ENCODE measurements at regions not wholly inside any gene's neighbourhood (a gene's known extent, or its start where the extent isn't known, plus 50 kb on each side); places are given as distances from the start of the nearest gene placed in this dataset.

GRCh38 chr22:22362311-22362710 lies 117.7 kb downstream of the VPREB1 start:
- H3K27ac Mint-ChIP-seq, result no peak overlapping the region
- Histone ChIP-seq H3K27ac (ENCODE audit: low read depth, low read length) (no peak overlapping the region), H3K9me3 (ENCODE audit: control insufficient read depth, low read length) (no peaks in the 10 kb centered on the region), H3K4me1 (ENCODE audit: control insufficient read depth, insufficient read depth, low read length) (no peaks in the 10 kb centered on the region), H3K27me3 (ENCODE audit: control insufficient read depth, insufficient read depth, low read length, poor library complexity, severe bottlenecking) (peaks cover 86% of the 10 kb centered on the region), H3K4me3 (ENCODE audit: low read length) (no peak overlapping the region), H3K9ac (ENCODE audit: extremely low read depth, low read length, poor library complexity, severe bottlenecking) (no peak overlapping the region), H3K36me3 (ENCODE audit: control insufficient read depth, insufficient read depth, low read length) (no peaks in the 10 kb centered on the region)
- H3K36me3 Mint-ChIP-seq (ENCODE audit: low read depth), result no peaks in the 10 kb centered on the region
- H3K4me3 Mint-ChIP-seq, result no peak overlapping the region
- H3K4me1 Mint-ChIP-seq, result no peaks in the 10 kb centered on the region
- no peak for DNase-seq
- H3K27me3 Mint-ChIP-seq (ENCODE audit: insufficient read depth), result peaks cover 97% of the 10 kb centered on the region
- TF ChIP-seq CTCF (conservative IDR thresholded peaks at IDR 0.05), result no peak
- H3K9me3 Mint-ChIP-seq, result peaks cover 11% of the 10 kb centered on the region

GRCh38 chr22:22362936-22363335 lies 118.3 kb downstream of the VPREB1 start:
- no peak for TF ChIP-seq CTCF (conservative IDR thresholded peaks at IDR 0.05)
- 64 to 65% methylated on average over 5 to 6 of the region's 6 CpGs for WGBS, 2 experiments (ENCODE audit: insufficient coverage in 1 of 2, insufficient read length in 1 of 2)
- H3K27me3 Mint-ChIP-seq (ENCODE audit: insufficient read depth), result peaks cover 98% of the 10 kb centered on the region
- no peak for DNase-seq
- no peaks in the 10 kb centered on the region for H3K36me3 Mint-ChIP-seq (ENCODE audit: low read depth)
- H3K9me3 Mint-ChIP-seq, result peaks cover 11% of the 10 kb centered on the region
- no peaks in the 10 kb centered on the region for H3K4me1 Mint-ChIP-seq
- H3K9ac ChIP-seq (ENCODE audit: extremely low read depth, low read length, poor library complexity, severe bottlenecking), result no peak overlapping the region
- H3K4me1 ChIP-seq (ENCODE audit: control insufficient read depth, insufficient read depth, low read length), result no peaks in the 10 kb centered on the region
- H3K4me3 Mint-ChIP-seq, result no peak overlapping the region
- no peaks in the 10 kb centered on the region for H3K36me3 ChIP-seq (ENCODE audit: control insufficient read depth, insufficient read depth, low read length)
- no peaks in the 10 kb centered on the region for H3K9me3 ChIP-seq (ENCODE audit: control insufficient read depth, low read length)
- peaks cover 92% of the 10 kb centered on the region for H3K27me3 ChIP-seq (ENCODE audit: control insufficient read depth, insufficient read depth, low read length, poor library complexity, severe bottlenecking)
- no peak overlapping the region for H3K27ac Mint-ChIP-seq
- H3K4me3 ChIP-seq (ENCODE audit: low read length), result no peak overlapping the region
- no peak overlapping the region for H3K27ac ChIP-seq (ENCODE audit: low read depth, low read length)

GRCh38 chr22:22364207-22364606 lies 119.6 kb downstream of the VPREB1 start:
- peaks cover 94% of the 10 kb centered on the region for H3K27me3 ChIP-seq (ENCODE audit: control insufficient read depth, insufficient read depth, low read length, poor library complexity, severe bottlenecking)

More at GRCh38 chr22:22364207-22364606, 119.6 kb downstream of the VPREB1 start:
- DNase-seq, result no peak
- Mint-ChIP-seq H3K4me1 (peaks cover 3% of the 10 kb centered on the region), H3K27ac (no peak overlapping the region), H3K9me3 (peaks cover 11% of the 10 kb centered on the region), H3K27me3 (ENCODE audit: insufficient read depth) (peaks cover 99% of the 10 kb centered on the region), H3K36me3 (ENCODE audit: low read depth) (no peaks in the 10 kb centered on the region), H3K4me3 (no peak overlapping the region)
- no peak overlapping the region for H3K4me3 ChIP-seq (ENCODE audit: low read length)
- no peaks in the 10 kb centered on the region for H3K4me1 ChIP-seq (ENCODE audit: control insufficient read depth, insufficient read depth, low read length)
- H3K27ac ChIP-seq (ENCODE audit: low read depth, low read length), result no peak overlapping the region
- no peak for TF ChIP-seq CTCF (conservative IDR thresholded peaks at IDR 0.05)
- H3K9ac ChIP-seq (ENCODE audit: extremely low read depth, low read length, poor library complexity, severe bottlenecking), result no peak overlapping the region
- no peaks in the 10 kb centered on the region for H3K36me3 ChIP-seq (ENCODE audit: control insufficient read depth, insufficient read depth, low read length)
- no peaks in the 10 kb centered on the region for H3K9me3 ChIP-seq (ENCODE audit: control insufficient read depth, low read length)

Data from endodermal cell (in vitro differentiated cells).